ENCODE measurements at regions not wholly inside any gene's neighbourhood (a gene's known extent, or its start where the extent isn't known, plus 50 kb on each side); places are given as distances from the start of the nearest gene placed in this dataset.

GRCh38 chr20:60478533-60478932 is 520.3 kb downstream of the CDH26 start:
- no peak for DNase-seq (ENCODE audit: low read depth)

DNA sequence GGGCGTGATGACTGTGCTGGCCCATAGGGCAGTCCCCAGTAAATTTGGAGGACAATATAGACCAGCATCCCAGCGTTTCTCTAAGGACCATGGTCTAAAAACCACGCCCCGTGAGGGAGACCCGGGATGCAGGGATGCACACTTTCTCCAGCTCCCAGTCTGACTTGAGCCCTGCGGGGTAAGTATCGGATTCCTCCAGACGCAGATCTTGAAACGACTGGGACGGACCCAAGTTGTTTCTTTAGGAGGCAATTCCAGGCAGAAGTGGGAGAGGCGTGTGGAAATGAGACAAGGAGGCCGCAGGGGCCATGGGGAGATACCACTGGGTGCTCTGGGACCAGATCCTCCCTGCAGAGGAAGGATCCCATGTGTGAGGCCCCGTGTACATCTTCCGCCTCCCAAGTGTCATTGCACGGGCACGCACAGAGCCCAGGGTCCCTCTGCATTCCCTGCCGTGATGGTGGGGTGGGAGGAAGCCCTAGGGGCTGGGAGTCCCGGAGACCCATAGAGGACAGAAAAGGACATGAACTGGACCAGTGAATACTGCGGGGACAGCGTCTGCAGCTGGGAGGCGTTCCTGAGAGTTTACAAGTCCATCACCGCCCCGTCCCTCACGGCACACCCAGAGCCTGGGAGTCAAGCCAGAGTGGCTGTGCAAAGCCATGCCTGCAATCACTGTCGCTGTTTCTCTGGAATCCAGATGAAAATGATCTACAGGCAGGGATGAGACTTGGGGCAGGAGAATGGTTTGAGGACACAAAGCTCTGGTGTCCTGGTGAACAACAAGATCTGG is 522.9 kb downstream of the CDH26 start:
- DNase-seq (ENCODE audit: low read depth) = no peak

- DNase-seq (ENCODE audit: low read depth) = no peak
These were observed 523.5 kb downstream of the CDH26 start for GRCh38 chr20:60481743-60482133.

GRCh38 chr20:60482221-60483008 is 524.2 kb downstream of the CDH26 start:
- DNase-seq (ENCODE audit: low read depth) = no peak

DNA sequence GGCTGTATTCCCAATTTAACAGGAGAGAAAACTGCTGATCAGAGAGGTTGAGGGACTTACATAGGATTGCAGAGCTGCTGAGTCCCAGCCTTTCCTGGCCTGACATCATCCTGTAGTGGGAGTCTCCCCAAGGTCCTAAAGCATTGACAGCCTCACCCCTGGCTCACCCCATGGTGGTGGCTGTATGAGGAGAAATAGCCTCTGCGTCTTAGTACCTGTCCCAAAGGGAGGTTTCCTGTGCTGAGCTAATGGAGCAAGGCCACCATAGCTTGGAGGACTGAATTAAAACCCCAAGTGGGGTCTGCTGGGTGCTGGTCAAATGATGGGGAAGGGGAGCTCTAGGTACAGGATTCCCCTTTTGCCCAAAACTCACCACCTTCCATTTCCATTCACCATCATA is 525.1 kb downstream of the CDH26 start:
- no peak for DNase-seq (ENCODE audit: low read depth)

- no peak for DNase-seq (ENCODE audit: low read depth)
These were observed 526.1 kb downstream of the CDH26 start for GRCh38 chr20:60484316-60484715.

GRCh38 chr20:60485012-60485760 is 527.0 kb downstream of the CDH26 start:
- DNase-seq (ENCODE audit: low read depth) = no peak

DNA sequence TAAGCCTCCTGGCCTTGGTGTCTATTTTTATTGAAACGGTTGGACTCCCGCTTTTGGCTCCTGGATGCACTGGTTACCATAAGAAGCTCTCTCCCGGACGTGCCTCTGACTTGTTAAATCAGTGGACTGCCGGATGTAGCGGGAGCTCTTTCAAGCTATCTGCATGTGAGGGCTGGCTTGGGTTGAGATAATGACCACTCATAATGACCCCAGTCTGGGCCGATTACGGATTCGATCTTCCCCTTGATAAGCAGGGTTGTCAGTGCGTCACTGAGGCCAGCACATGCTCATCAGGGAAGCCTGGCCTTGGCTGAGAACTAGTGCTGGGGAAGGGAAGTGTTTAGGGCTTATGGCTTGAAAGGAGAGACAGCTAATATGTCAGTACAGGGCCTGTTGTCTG is 528.1 kb downstream of the CDH26 start:
- no peak for DNase-seq (ENCODE audit: low read depth)

GRCh38 chr20:60486937-60487336 is 528.7 kb downstream of the CDH26 start:
- no peak for DNase-seq (ENCODE audit: low read depth)

GRCh38 chr20:60490217-60491050 is 532.2 kb downstream of the CDH26 start:
- DNase-seq (ENCODE audit: low read depth) = no peak

DNA sequence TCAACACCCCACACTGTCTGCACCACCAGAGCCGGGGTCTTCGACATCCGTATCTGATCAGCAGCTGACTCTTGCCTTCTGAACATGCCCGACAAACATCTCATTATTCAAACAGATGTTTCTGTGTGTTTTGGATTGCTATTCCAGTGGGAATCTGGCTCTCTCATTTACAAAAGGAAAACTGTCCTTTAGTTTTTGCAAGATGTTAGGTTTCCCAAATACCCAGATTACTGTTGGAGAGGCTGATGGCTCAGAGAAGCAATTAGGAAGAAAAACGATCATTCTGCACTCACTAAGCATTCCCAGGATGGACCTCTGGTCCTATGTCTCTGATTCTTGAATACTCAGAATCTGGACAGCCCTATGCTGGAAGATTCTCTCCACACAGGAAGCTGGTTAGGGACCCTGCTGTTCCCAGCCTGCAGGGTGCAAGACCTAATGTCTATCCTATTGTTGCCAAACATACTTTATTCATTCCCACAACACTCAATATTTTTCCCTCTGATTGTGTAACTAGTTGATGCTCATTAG is 532.9 kb downstream of the CDH26 start:
- no peak for DNase-seq (ENCODE audit: low read depth)

DNA sequence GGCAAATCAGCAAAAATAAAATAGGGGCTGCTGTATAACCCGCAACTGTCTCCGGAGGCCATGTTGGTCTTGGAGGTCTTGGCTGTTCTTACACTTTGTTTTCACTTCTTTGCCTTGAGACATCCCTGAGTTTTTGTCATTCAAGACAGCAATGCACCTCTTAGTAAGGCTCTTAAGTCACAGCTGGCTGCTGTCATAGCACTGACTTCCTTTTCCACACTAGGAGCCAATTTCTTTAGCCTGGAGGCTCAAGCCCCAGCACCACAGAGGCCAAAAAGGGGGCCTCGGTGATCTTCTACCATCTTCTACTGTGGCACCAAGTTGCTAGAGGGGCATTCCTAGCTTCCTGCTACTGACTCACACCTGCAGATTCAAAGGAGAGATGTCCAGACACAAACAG is 536.3 kb downstream of the CDH26 start:
- no peak for DNase-seq (ENCODE audit: low read depth)

- DNase-seq (ENCODE audit: low read depth) = no peak
These were observed 539.2 kb downstream of the CDH26 start for GRCh38 chr20:60497298-60498035.

GRCh38 chr20:60500038-60500701 is 541.9 kb downstream of the CDH26 start:
- DNase-seq (ENCODE audit: low read depth) = no peak

DNA sequence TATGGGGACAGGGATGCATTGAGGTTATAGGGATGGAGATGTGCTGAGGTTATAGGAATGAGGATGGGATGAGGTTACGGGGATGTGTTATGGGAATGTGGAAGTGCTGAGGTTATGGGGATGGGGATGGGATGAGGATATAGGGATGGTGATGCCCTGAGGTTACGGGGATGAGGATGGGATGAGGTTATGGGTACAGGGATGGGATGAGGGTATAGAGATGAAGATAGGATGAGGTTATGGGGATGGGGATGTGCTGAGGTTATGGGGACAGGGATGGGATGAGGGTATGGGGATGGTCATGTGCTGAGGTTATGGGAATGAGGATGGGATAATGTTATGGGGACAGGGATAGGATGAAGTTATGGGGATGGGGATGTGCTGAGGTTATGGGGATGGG is 542.8 kb downstream of the CDH26 start:
- no peak for DNase-seq (ENCODE audit: low read depth)

DNA sequence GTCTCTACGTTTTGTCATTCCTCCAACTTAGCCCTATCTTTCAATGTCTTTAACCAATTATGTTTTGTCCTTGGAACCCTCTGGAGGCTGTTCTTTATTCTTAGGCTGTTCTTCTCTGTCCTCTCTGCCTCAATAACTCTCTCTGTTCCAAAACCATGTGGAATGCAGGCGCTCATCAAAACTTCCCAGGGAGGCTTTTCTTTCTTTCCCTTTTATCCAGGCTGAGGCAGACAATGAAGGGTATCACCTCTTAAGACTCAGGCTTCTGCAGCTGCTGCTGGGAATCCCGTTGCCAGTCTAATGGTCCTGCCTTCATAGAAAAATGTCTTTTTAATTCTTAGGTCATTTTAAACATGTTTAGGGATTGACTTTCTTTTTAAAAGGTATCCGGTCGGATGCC is 544.7 kb downstream of the CDH26 start:
- DNase-seq (ENCODE audit: low read depth) = no peak

DNA sequence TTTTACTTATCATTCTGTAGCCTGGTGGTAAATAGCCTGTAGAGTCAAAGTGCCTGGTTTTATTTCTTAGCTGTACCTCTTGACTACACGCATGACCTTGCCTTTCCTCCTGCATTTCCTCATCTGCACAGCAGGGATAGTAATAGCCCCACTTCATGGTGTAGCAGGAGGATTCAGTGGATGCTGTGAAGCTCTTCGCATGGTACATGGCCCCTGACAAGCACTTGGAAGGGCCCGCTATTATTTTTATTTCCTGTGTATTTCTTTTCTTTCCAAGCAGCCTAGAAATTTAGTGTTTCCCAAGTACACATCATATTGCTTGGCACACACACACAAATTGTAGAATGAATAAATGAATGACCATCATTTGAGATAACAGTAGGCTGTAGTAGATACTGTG is 547.2 kb downstream of the CDH26 start:
- DNase-seq (ENCODE audit: low read depth) = no peak

- no peak for DNase-seq (ENCODE audit: low read depth)
These were observed 547.8 kb downstream of the CDH26 start for GRCh38 chr20:60506061-60506460.

GRCh38 chr20:60507087-60507694 is 549.0 kb downstream of the CDH26 start:
- no peak for DNase-seq (ENCODE audit: low read depth)

DNA sequence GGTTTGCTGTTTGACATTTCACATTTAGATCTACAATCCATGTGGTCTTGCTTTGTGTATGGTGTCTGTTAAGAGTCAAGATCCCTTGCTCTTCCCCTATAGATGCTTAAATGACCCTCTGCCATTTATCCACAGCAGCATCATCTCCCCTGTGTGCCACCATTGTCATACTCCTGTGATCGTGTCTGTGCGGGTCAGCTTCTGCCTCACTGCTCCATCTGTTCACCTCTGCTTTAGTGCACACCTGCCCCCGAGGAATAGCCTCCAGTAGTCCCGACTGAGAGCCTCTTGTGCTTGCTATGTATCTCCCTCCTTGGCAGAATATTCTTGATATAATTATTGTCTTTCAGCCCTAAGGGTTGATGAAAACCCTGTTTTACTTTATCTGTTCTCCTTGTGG is 551.2 kb downstream of the CDH26 start:
- DNase-seq (ENCODE audit: low read depth) = no peak

Data from non-pigmented ciliary epithelial cell (primary cell).